Keratinocyte (primary cell): ENCODE measurements at regions not wholly inside any gene's neighbourhood (a gene's known extent, or its start where the extent isn't known, plus 50 kb on each side); places are given as distances from the start of the nearest gene placed in this dataset.

Source experiments
- DNase-seq: peaks from one replicate; pipeline ENCODE4 v3.0.0-alpha.2; 2011; ENCODE audit warnings: low read depth, missing footprints, low spot score
- FAIRE-seq: peaks from 2 replicates; lab custom pipeline; 2011; peaks lifted over from hg19 to GRCh38; lab: Jason Lieb, UNC
- H2AFZ ChIP-seq: 2 replicates; pipeline ENCODE4 v1.6.0; 2012; ENCODE audit warnings: low read length, control low read depth, inconsistent platforms; ENCODE audit not compliant: control insufficient read depth
- H3K27ac ChIP-seq: 2 replicates; pipeline ENCODE4 v1.5.1; 2011; ENCODE audit warnings: low read length; ENCODE audit not compliant: control insufficient read depth, insufficient read depth
- H3K27me3 ChIP-seq: 3 replicates; pipeline ENCODE4 v1.6.0; 2011; ENCODE audit warnings: low read length; ENCODE audit not compliant: control insufficient read depth, insufficient read depth; ENCODE audit errors: extremely low read depth
- H3K36me3 ChIP-seq, 2 experiments: 2 replicates in 1 of 2; 3 replicates in 1 of 2; pipeline ENCODE4 v1.5.1; 2011; ENCODE audit warnings: low read length in 2 of 2, mild to moderate bottlenecking in 1 of 2; ENCODE audit not compliant: control insufficient read depth in 2 of 2, insufficient read depth in 2 of 2; ENCODE audit errors: extremely low read depth in 1 of 2
- H3K4me1 ChIP-seq: 3 replicates; pipeline ENCODE4 v1.5.1; 2011; ENCODE audit warnings: low read length; ENCODE audit not compliant: control insufficient read depth, insufficient read depth; ENCODE audit errors: extremely low read depth
- H3K4me2 ChIP-seq: 3 replicates; pipeline ENCODE4 v1.6.0; 2011; ENCODE audit warnings: low read depth, low read length; ENCODE audit not compliant: control insufficient read depth, insufficient read depth; ENCODE audit errors: extremely low read depth
- H3K4me3 ChIP-seq, 3 experiments: fragments of 200-600 bp in 1 of 3; sonication (generic) in 1 of 3; 2 replicates in 2 of 3; 3 replicates in 1 of 3; pipeline ENCODE4 v1.5.1; 2011 to 2016; ENCODE audit warnings: low read length in 3 of 3, mild to moderate bottlenecking in 3 of 3, control low read depth in 2 of 3, inconsistent platforms in 1 of 3, low read depth in 1 of 3, mixed read lengths in 1 of 3, mixed run types in 1 of 3, moderate library complexity in 1 of 3; ENCODE audit not compliant: control insufficient read depth in 2 of 3, insufficient read depth in 2 of 3; ENCODE audit errors: extremely low read depth in 1 of 3
- H3K79me2 ChIP-seq: 2 replicates; pipeline ENCODE4 v1.6.0; 2012; ENCODE audit warnings: low read length; ENCODE audit not compliant: control insufficient read depth, insufficient read depth
- H3K9ac ChIP-seq: 3 replicates; pipeline ENCODE4 v1.6.0; 2011; ENCODE audit warnings: low read length; ENCODE audit not compliant: control insufficient read depth, insufficient read depth; ENCODE audit errors: extremely low read depth
- H3K9me1 ChIP-seq: 3 replicates; pipeline ENCODE4 v1.6.0; 2011; ENCODE audit warnings: low read length; ENCODE audit not compliant: control insufficient read depth, insufficient read depth; ENCODE audit errors: extremely low read depth
- H3K9me3 ChIP-seq: 2 replicates; pipeline ENCODE4 v1.5.1; 2012; ENCODE audit warnings: low read depth, low read length; ENCODE audit not compliant: control insufficient read depth
- H4K20me1 ChIP-seq: 3 replicates; pipeline ENCODE4 v1.6.0; 2011; ENCODE audit warnings: low read length; ENCODE audit not compliant: control insufficient read depth, insufficient read depth; ENCODE audit errors: extremely low read depth
- CTCF ChIP-seq, 3 experiments: IDR thresholded peaks in 1 of 3; conservative IDR thresholded peaks in 1 of 3; optimal IDR thresholded peaks in 1 of 3; 2 replicates in 2 of 3; 3 replicates in 1 of 3; pipeline versions ENCODE3 to v1.5.1; 2011; ENCODE audit warnings: low read length in 3 of 3, mild to moderate bottlenecking in 3 of 3, moderate library complexity in 2 of 3, control low read depth in 1 of 3, inconsistent platforms in 1 of 3; ENCODE audit not compliant: insufficient read depth in 2 of 3; ENCODE audit errors: extremely low read depth in 1 of 3
- EZH2 ChIP-seq: IDR thresholded peaks from one replicate; pipeline ENCODE4 v1.6.1; 2012; ENCODE audit warnings: inconsistent platforms, mild to moderate bottlenecking, low read length, moderate library complexity
- dilution Hi-C: fragments of 300-500 bp; cut with MboI; formaldehyde crosslinking; loops from one replicate; pipeline ENCODE4 v1.7.0; 2020; ENCODE audit warnings: low sequenced_read_pairs; ENCODE audit not compliant: extremely low pct_ligation_motif_present

GRCh38 chr6:114537977-114538376, 195.2 kb upstream of the HS3ST5 start:
- no peak for FAIRE-seq
- H3K4me2 ChIP-seq = no peak overlapping the region
- H3K4me1 ChIP-seq = no peaks in the 10 kb centered on the region
- no peaks in the 10 kb centered on the region for H3K9me3 ChIP-seq
- DNase-seq = no peak
- H3K9ac ChIP-seq = no peak overlapping the region
- no peak overlapping the region for H3K4me3 ChIP-seq
- H3K27me3 ChIP-seq = no peaks in the 10 kb centered on the region
- H3K27ac ChIP-seq = no peak overlapping the region
- dilution Hi-C loops = no loop called here
- no peaks in the 10 kb centered on the region for H3K36me3 ChIP-seq
- no peak overlapping the region for H2AFZ ChIP-seq
- no peaks in the 10 kb centered on the region for H3K79me2 ChIP-seq
- H4K20me1 ChIP-seq = no peaks in the 10 kb centered on the region
- TF ChIP-seq EZH2 (no peak), CTCF (optimal IDR thresholded peaks at IDR 0.05 in 1 of 3, IDR thresholded peaks at IDR 0.05 in 1 of 3, conservative IDR thresholded peaks at IDR 0.05 in 1 of 3; ENCODE audit: extremely low read depth in 1 of 3, insufficient read depth in 2 of 3, low read length in 3 of 3) (no peak)
- no peaks in the 10 kb centered on the region for H3K9me1 ChIP-seq

- Histone ChIP-seq H3K9me3 (no peaks in the 10 kb centered on the region), H3K27ac (no peak overlapping the region), H3K4me1 (no peaks in the 10 kb centered on the region), H3K79me2 (no peaks in the 10 kb centered on the region), H3K4me3 (no peak overlapping the region), H4K20me1 (no peaks in the 10 kb centered on the region), H2AFZ (no peak overlapping the region), H3K27me3 (no peaks in the 10 kb centered on the region), H3K4me2 (no peak overlapping the region), H3K9me1 (no peaks in the 10 kb centered on the region), H3K36me3 (no peaks in the 10 kb centered on the region), H3K9ac (no peak overlapping the region)
- dilution Hi-C loops = no loop called here
- no peak for FAIRE-seq
- DNase-seq = no peak
- TF ChIP-seq EZH2 (no peak), CTCF (optimal IDR thresholded peaks at IDR 0.05 in 1 of 3, IDR thresholded peaks at IDR 0.05 in 1 of 3, conservative IDR thresholded peaks at IDR 0.05 in 1 of 3; ENCODE audit: extremely low read depth in 1 of 3, insufficient read depth in 2 of 3, low read length in 3 of 3) (no peak)
Measured at GRCh38 chr6:114534813-114535212, 192.0 kb upstream of the HS3ST5 start.
